SK-N-SH (cell line): ENCODE measurements at regions not wholly inside any gene's neighbourhood (a gene's known extent, or its start where the extent isn't known, plus 50 kb on each side); places are given as distances from the start of the nearest gene placed in this dataset.

Experiments used
- CTCF ChIA-PET: fragments of 300-600, 350-600 bp; formaldehyde crosslinking; extraction: SDS; loops from one replicate; lab custom pipeline; 2021; lab: Yijun Ruan, JAX
- POLR2A ChIA-PET: fragments of 350-600 bp; sonication (Branson Sonifier 250); formaldehyde crosslinking; extraction: SDS; loops from one replicate; lab custom pipeline; 2020; ENCODE audit warnings: antibody characterized with exemption, inconsistent platforms; lab: Yijun Ruan, JAX
- DNase-seq: peaks from one replicate; pipeline ENCODE4 v3.0.0; 2012
- H2AFZ ChIP-seq: fragments of 200-600 bp; sonication (generic); 2 replicates; pipeline ENCODE4 v1.8.1; 2016; ENCODE audit warnings: antibody characterized with exemption, mild to moderate bottlenecking, low read depth
- H3F3A ChIP-seq: fragments of 200-600 bp; sonication (generic); replicated peaks from 2 replicates; pipeline ENCODE3; 2016; ENCODE audit warnings: antibody characterized with exemption, mild to moderate bottlenecking; ENCODE audit not compliant: insufficient read depth
- H3K27ac ChIP-seq, 2 experiments: fragments of 200-500 bp in 1 of 2; fragments of 200-600 bp in 1 of 2; sonication (Bioruptor generic) in 1 of 2; sonication (generic), shearing (Covaris generic) in 1 of 2; 2 replicates each; pipeline versions ENCODE4 v1.5.1 to v1.6.1; 2014 to 2016; ENCODE audit warnings: low read depth in 2 of 2, inconsistent platforms in 1 of 2, low read length in 1 of 2, mild to moderate bottlenecking in 1 of 2, mixed read lengths in 1 of 2
- H3K27me3 ChIP-seq: fragments of 200-600 bp; sonication (generic), shearing (Covaris generic); 2 replicates; pipeline ENCODE4 v1.6.1; 2016; ENCODE audit warnings: mixed run types; ENCODE audit not compliant: insufficient read depth
- H3K36me3 ChIP-seq, 2 experiments: fragments of 200-500 bp in 1 of 2; fragments of 200-600 bp in 1 of 2; sonication (Bioruptor generic) in 1 of 2; sonication (generic) in 1 of 2; replicated peaks in 1 of 2; 2 replicates each; pipeline versions ENCODE3 to v1.5.1; 2014 to 2016; ENCODE audit warnings: low read length in 1 of 2, mild to moderate bottlenecking in 1 of 2; ENCODE audit not compliant: insufficient read depth in 2 of 2, control insufficient read depth in 1 of 2
- H3K4me1 ChIP-seq, 2 experiments: fragments of 200-500 bp in 1 of 2; fragments of 200-600 bp in 1 of 2; sonication (Bioruptor generic) in 1 of 2; sonication (generic), shearing (Covaris generic) in 1 of 2; 2 replicates each; pipeline versions ENCODE4 v1.5.1 to v1.6.1; 2014 to 2016; ENCODE audit warnings: low read depth in 1 of 2, low read length in 1 of 2, mixed run types in 1 of 2; ENCODE audit not compliant: insufficient read depth in 2 of 2, control insufficient read depth in 1 of 2
- H3K4me2 ChIP-seq: fragments of 200-600 bp; sonication (generic), shearing (Covaris generic); 2 replicates; pipeline ENCODE4 v1.6.1; 2017; ENCODE audit warnings: mixed run types
- H3K4me3 ChIP-seq, 2 experiments: fragments of 200-500 bp in 1 of 2; fragments of 200-600 bp in 1 of 2; sonication (Bioruptor generic) in 1 of 2; sonication (generic), shearing (Covaris generic) in 1 of 2; 2 replicates each; pipeline versions ENCODE4 v1.5.1 to v1.8.1; 2014 to 2016; ENCODE audit warnings: low read depth in 2 of 2, inconsistent platforms in 1 of 2, low read length in 1 of 2, mild to moderate bottlenecking in 1 of 2, mixed read lengths in 1 of 2, moderate library complexity in 1 of 2
- H3K79me2 ChIP-seq: fragments of 200-600 bp; sonication (generic); 2 replicates; pipeline ENCODE4 v1.8.1; 2017; ENCODE audit warnings: mild to moderate bottlenecking; ENCODE audit not compliant: insufficient read depth
- H3K9ac ChIP-seq: fragments of 200-600 bp; sonication (generic); 2 replicates; pipeline ENCODE4 v1.6.1; 2017; ENCODE audit warnings: mixed run types
- H3K9me2 ChIP-seq: fragments of 200-600 bp; sonication (generic); 2 replicates; pipeline ENCODE4 v1.6.1; 2017; ENCODE audit warnings: mixed run types
- H3K9me3 ChIP-seq: fragments of 200-600 bp; sonication (generic); 2 replicates; pipeline ENCODE4 v1.6.1; 2017; ENCODE audit warnings: mixed run types, mild to moderate bottlenecking, moderate library complexity
- H4K20me1 ChIP-seq: fragments of 200-600 bp; sonication (generic); 2 replicates; pipeline ENCODE4 v1.6.1; 2017; ENCODE audit warnings: mild to moderate bottlenecking, mixed run types; ENCODE audit not compliant: insufficient read depth
- ELF1 ChIP-seq: IDR thresholded peaks from 2 replicates; pipeline ENCODE4 v1.4.0; 2012
- EP300 ChIP-seq, 2 experiments: IDR thresholded peaks; 2 replicates each; pipeline versions ENCODE4 v1.4.0 to v1.6.1; 2012; ENCODE audit warnings: borderline replicate concordance in 1 of 2, low read depth in 1 of 2, low read length in 1 of 2
- FOXJ3 ChIP-seq: sonication (generic); formaldehyde crosslinking; IDR thresholded peaks from 2 replicates; pipeline ENCODE4 v1.5.1; 2020; ENCODE audit warnings: mild to moderate bottlenecking, missing genetic modification reagents
- GATA2 ChIP-seq: sonication (generic); formaldehyde crosslinking; IDR thresholded peaks from 2 replicates; pipeline ENCODE4 v1.5.0; 2020; ENCODE audit warnings: mild to moderate bottlenecking, missing genetic modification reagents
- JUND ChIP-seq: IDR thresholded peaks from 2 replicates; pipeline ENCODE4 v1.4.0; 2012
- NFIC ChIP-seq: IDR thresholded peaks from 2 replicates; pipeline ENCODE4 v1.4.0; 2012; ENCODE audit warnings: borderline replicate concordance
- NRF1 ChIP-seq: IDR thresholded peaks from 2 replicates; pipeline ENCODE4 v1.6.1; 2012; ENCODE audit warnings: low read depth, mild to moderate bottlenecking, low read length
- POLR2AphosphoS5 ChIP-seq: IDR thresholded peaks from 2 replicates; pipeline ENCODE4 v1.6.1; 2012; ENCODE audit warnings: low read depth, low read length
- RCOR1 ChIP-seq: fragments of 150-350 bp; IDR thresholded peaks from 2 replicates; pipeline ENCODE4 v1.6.1; 2017; ENCODE audit warnings: antibody characterized with exemption, low read length
- SIN3A ChIP-seq: IDR thresholded peaks from 2 replicates; pipeline ENCODE4 v1.6.1; 2012; ENCODE audit warnings: low read depth, mild to moderate bottlenecking, low read length, moderate library complexity, borderline replicate concordance
- TAF1 ChIP-seq: IDR thresholded peaks from 2 replicates; pipeline ENCODE4 v1.6.1; 2012; ENCODE audit warnings: low read depth, mild to moderate bottlenecking, low read length, moderate library complexity, borderline replicate concordance
- TCF12 ChIP-seq: IDR thresholded peaks from 2 replicates; pipeline ENCODE4 v1.4.0; 2012
- TEAD4 ChIP-seq: IDR thresholded peaks from 2 replicates; pipeline ENCODE4 v1.4.0; 2012; ENCODE audit warnings: mild to moderate bottlenecking, borderline replicate concordance; ENCODE audit not compliant: insufficient read depth
- YY1 ChIP-seq: IDR thresholded peaks from 2 replicates; pipeline ENCODE4 v1.4.0; 2012; ENCODE audit warnings: low read depth, mild to moderate bottlenecking
- whole genome bisulfite sequencing: methylation state at CpG from one replicate; pipeline ENCODE4 v1.1.6; 2017; ENCODE audit warnings: low lambda C conversion rate; 5-methylcytosine and 5-hydroxymethylcytosine counted together
- TF ChIP-seq, protein P1 (sequence below): fragments of 150-350 bp; IDR thresholded peaks from 2 replicates; pipeline ENCODE4 v1.6.1; 2017; ENCODE audit warnings: antibody characterized with exemption, low read length, low read depth, borderline replicate concordance
- TF ChIP-seq, protein P2 (sequence below): IDR thresholded peaks from 2 replicates; pipeline ENCODE4; 2012
- TF ChIP-seq, protein P3 (sequence below): IDR thresholded peaks from 2 replicates; pipeline ENCODE4 v1.6.1; 2012; ENCODE audit warnings: mild to moderate bottlenecking, low read depth, low read length, moderate library complexity

DNA sequence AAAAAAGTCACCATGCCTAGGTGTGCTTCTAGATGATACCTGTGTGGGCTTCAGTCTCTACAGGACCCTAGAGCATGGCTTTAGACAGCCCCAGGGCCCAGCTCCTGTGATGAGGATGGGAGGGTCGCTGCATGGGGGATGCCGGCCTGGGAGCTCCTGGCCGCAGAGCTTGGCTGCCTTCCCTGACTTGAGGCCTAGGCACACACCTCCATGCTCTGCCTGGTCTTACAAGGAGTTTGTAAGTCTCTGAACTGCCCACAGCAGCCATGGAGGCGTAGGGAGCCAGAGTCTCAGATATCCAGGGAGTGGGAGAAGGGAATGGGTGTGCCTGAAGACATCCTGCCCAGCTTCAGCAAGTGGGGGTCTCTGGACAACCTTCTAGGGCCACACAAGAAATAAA, 149.5 kb upstream of the MYL2 start (continued):
- TF ChIP-seq, protein P1, sequence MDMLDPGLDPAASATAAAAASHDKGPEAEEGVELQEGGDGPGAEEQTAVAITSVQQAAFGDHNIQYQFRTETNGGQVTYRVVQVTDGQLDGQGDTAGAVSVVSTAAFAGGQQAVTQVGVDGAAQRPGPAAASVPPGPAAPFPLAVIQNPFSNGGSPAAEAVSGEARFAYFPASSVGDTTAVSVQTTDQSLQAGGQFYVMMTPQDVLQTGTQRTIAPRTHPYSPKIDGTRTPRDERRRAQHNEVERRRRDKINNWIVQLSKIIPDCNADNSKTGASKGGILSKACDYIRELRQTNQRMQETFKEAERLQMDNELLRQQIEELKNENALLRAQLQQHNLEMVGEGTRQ = no peak
- TF ChIP-seq RCOR1 (no peak), JUND (no peak), GATA2 (CRISPR knock-in tag) (no peak), EP300 (IDR thresholded peaks at IDR 0.05; ENCODE audit: borderline replicate concordance in 1 of 2, low read depth in 1 of 2, low read length in 1 of 2) (no peak)

DNA sequence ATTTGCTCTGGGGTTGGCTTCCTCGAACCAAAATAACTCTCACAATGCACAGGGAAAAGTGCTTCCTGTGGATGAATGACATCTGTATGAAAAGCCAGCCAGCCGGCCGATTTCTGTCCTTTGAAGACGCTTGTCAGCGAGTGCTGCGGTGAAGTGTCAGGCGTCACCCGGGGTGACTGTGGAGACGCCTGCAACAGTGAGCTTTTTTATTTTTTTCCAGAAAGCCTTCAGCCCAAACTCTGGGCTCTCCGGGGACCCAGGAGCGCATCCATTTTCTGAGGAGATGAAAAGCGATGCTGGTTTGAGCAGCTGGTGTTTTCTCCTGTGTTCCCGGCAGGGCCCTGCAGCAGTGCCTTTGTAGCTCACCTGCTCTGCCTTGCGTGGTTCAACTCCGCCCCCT, 147.9 kb upstream of the MYL2 start:
- CTCF ChIA-PET = interaction anchor here (1.4 kb wide), 1 partner anchor 35 kb away, joined by 4 read pairs; no protein-coding TSS in a partner anchor
- WGBS = 88% methylated on average over 15 of the region's 15 CpGs
- TF ChIP-seq ELF1 = no peak
- TF ChIP-seq POLR2AphosphoS5 = no peak
- no peak for TF ChIP-seq TEAD4
- TF ChIP-seq, protein P1 = no peak
- no peak for TF ChIP-seq NRF1
- TF ChIP-seq, protein P2, sequence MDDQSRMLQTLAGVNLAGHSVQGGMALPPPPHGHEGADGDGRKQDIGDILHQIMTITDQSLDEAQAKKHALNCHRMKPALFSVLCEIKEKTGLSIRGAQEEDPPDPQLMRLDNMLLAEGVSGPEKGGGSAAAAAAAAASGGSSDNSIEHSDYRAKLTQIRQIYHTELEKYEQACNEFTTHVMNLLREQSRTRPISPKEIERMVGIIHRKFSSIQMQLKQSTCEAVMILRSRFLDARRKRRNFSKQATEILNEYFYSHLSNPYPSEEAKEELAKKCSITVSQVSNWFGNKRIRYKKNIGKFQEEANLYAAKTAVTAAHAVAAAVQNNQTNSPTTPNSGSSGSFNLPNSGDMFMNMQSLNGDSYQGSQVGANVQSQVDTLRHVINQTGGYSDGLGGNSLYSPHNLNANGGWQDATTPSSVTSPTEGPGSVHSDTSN = no peak
- TF ChIP-seq TAF1 = no peak
- TF ChIP-seq YY1 = no peak
- TF ChIP-seq FOXJ3 (CRISPR knock-in tag) = no peak
- TF ChIP-seq, all 33 proteins: peak for 0

DNA sequence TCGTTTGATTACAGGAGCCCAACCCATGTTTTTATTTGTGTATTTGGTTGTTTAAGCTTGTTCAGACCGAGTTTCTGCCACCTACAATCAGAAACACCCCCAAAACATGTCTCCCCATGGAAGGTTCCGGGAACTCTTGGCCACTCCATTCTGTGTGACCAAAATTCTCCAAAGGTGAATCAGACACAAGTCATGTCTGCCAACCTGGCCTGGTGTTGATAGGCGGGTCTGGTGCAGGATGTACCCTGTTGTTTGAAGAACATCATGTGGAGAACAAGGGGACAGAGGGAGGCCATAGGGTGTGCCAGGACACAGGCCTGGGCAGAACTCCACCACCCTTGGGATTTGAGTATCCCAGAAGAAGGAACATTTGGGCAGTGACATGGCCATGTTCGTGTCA, 147.1 kb upstream of the MYL2 start:
- DNase-seq = no peak
- H2AFZ ChIP-seq = peak overlapping the region; percentile 27; the same call in 1 of the 2 replicates
- POLR2A ChIA-PET = no interaction called here
- H3F3A ChIP-seq = no peaks in the 10 kb centered on the region
- WGBS = 45% methylated on average over 4 of the region's 5 CpGs
- H3K9me2 ChIP-seq = no peaks in the 10 kb centered on the region
- peaks cover 0 to 5% of the 10 kb centered on the region in 2 experiments; a peak in 1 of 4 replicates for H3K4me1 ChIP-seq
- no peak overlapping the region for H3K4me2 ChIP-seq
- no peaks in the 10 kb centered on the region for H3K36me3 ChIP-seq
- CTCF ChIA-PET = interaction anchor here (1.4 to 2.0 kb wide), 2 partner anchors 9 to 35 kb away, joined by 4 to 5 read pairs; no protein-coding TSS in a partner anchor
- no peaks in the 10 kb centered on the region for H3K79me2 ChIP-seq
- no peak for TF ChIP-seq TCF12
- no peak for TF ChIP-seq SIN3A
- no peak for TF ChIP-seq RCOR1
- no peak for TF ChIP-seq NFIC
- TF ChIP-seq, protein P3, sequence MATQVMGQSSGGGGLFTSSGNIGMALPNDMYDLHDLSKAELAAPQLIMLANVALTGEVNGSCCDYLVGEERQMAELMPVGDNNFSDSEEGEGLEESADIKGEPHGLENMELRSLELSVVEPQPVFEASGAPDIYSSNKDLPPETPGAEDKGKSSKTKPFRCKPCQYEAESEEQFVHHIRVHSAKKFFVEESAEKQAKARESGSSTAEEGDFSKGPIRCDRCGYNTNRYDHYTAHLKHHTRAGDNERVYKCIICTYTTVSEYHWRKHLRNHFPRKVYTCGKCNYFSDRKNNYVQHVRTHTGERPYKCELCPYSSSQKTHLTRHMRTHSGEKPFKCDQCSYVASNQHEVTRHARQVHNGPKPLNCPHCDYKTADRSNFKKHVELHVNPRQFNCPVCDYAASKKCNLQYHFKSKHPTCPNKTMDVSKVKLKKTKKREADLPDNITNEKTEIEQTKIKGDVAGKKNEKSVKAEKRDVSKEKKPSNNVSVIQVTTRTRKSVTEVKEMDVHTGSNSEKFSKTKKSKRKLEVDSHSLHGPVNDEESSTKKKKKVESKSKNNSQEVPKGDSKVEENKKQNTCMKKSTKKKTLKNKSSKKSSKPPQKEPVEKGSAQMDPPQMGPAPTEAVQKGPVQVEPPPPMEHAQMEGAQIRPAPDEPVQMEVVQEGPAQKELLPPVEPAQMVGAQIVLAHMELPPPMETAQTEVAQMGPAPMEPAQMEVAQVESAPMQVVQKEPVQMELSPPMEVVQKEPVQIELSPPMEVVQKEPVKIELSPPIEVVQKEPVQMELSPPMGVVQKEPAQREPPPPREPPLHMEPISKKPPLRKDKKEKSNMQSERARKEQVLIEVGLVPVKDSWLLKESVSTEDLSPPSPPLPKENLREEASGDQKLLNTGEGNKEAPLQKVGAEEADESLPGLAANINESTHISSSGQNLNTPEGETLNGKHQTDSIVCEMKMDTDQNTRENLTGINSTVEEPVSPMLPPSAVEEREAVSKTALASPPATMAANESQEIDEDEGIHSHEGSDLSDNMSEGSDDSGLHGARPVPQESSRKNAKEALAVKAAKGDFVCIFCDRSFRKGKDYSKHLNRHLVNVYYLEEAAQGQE = no peak
- no peaks in the 10 kb centered on the region for H3K9me3 ChIP-seq
- H3K27ac ChIP-seq = no peak overlapping the region
- H3K27me3 ChIP-seq = no peaks in the 10 kb centered on the region
- H3K4me3 ChIP-seq = no peak overlapping the region
- H3K9ac ChIP-seq = no peak overlapping the region
- no peaks in the 10 kb centered on the region for H4K20me1 ChIP-seq

More for the DNA sequence above, 147.9 kb upstream of the MYL2 start:
- Histone ChIP-seq H3K9me3 (no peaks in the 10 kb centered on the region), H3K4me2 (no peak overlapping the region), H3K27me3 (no peaks in the 10 kb centered on the region), H3F3A (no peaks in the 10 kb centered on the region), H3K4me1 (peaks cover 0 to under 1% of the 10 kb centered on the region in 2 experiments; a peak in 1 of 4 replicates), H3K27ac (no peak overlapping the region), H3K9me2 (no peaks in the 10 kb centered on the region), H3K4me3 (no peak overlapping the region), H3K79me2 (no peaks in the 10 kb centered on the region), H4K20me1 (no peaks in the 10 kb centered on the region), H3K36me3 (no peaks in the 10 kb centered on the region), H3K9ac (no peak overlapping the region), H2AFZ (no peak overlapping the region)
- no peak for DNase-seq
- POLR2A ChIA-PET = no interaction called here
